A673 (cell line): ENCODE measurements at regions not wholly inside any gene's neighbourhood (a gene's known extent, or its start where the extent isn't known, plus 50 kb on each side); places are given as distances from the start of the nearest gene placed in this dataset.

Experiments used
- EZH2 ChIP-seq: fragments of 200-600 bp; sonication (generic); IDR thresholded peaks from 2 replicates; pipeline ENCODE4 v1.6.1; 2017; ENCODE audit warnings: borderline replicate concordance, low read depth, mild to moderate bottlenecking, mixed read lengths, antibody characterized with exemption, low read length; ENCODE audit not compliant: poor library complexity, severe bottlenecking
- TF ChIP-seq, protein P1 (sequence below): fragments of 300-800, 200-600 bp; sonication (generic); conservative IDR thresholded peaks from 2 replicates; pipeline ENCODE4 v1.5.1; 2017; ENCODE audit warnings: low read depth, mild to moderate bottlenecking, antibody characterized with exemption, low read length, moderate library complexity, mixed read lengths

DNA sequence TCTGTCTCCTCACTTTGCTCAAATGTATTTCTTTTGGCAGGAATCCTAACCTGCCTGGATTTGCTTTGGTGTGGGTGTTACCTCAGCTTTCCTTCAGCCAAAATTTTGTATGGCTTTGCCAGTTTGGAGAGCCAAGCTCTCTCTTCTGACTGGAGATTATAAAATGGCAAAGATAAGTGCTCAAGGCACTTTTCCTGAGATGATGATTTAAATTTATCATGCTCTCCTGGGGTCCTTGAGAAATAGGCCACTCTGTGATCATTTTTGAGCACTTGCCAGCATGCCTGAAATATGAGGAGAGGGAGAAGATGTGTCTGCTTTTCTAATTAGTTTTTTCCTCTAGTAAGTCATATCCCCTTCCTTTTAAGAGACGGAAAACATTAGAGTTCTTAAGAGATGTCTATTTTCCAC is 683.0 kb downstream of the SLC4A3 start:
- TF ChIP-seq, protein P1, sequence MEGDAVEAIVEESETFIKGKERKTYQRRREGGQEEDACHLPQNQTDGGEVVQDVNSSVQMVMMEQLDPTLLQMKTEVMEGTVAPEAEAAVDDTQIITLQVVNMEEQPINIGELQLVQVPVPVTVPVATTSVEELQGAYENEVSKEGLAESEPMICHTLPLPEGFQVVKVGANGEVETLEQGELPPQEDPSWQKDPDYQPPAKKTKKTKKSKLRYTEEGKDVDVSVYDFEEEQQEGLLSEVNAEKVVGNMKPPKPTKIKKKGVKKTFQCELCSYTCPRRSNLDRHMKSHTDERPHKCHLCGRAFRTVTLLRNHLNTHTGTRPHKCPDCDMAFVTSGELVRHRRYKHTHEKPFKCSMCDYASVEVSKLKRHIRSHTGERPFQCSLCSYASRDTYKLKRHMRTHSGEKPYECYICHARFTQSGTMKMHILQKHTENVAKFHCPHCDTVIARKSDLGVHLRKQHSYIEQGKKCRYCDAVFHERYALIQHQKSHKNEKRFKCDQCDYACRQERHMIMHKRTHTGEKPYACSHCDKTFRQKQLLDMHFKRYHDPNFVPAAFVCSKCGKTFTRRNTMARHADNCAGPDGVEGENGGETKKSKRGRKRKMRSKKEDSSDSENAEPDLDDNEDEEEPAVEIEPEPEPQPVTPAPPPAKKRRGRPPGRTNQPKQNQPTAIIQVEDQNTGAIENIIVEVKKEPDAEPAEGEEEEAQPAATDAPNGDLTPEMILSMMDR = no peak
- TF ChIP-seq EZH2 = no peak
